HEK293 (cell line): ENCODE measurements at regions not wholly inside any gene's neighbourhood (a gene's known extent, or its start where the extent isn't known, plus 50 kb on each side); places are given as distances from the start of the nearest gene placed in this dataset.

Experiments
- CTCF ChIA-PET: fragments of 350-600 bp; formaldehyde crosslinking; extraction: SDS; loops from one replicate; lab custom pipeline; 2021; ENCODE audit warnings: antibody characterized with exemption; lab: Yijun Ruan, JAX
- POLR2A ChIA-PET: fragments of 300-600 bp; formaldehyde crosslinking; extraction: SDS; loops from one replicate; lab custom pipeline; 2020; ENCODE audit warnings: antibody characterized with exemption, inconsistent platforms; lab: Yijun Ruan, JAX
- H3K27ac ChIP-seq: fragments of 200-500 bp; sonication (Bioruptor generic); 2 replicates; pipeline ENCODE4 v1.5.1; 2014; ENCODE audit warnings: low read depth, low read length, control low read depth, inconsistent platforms; ENCODE audit errors: extremely low read depth
- H3K36me3 ChIP-seq, 2 experiments: fragments of 200-500 bp in 1 of 2; sonication (Bioruptor generic) in 1 of 2; 1 replicate in 1 of 2; 2 replicates in 1 of 2; pipeline ENCODE4 v1.5.1; 2014 to 2017; ENCODE audit warnings: inconsistent platforms in 2 of 2, low read length in 2 of 2; ENCODE audit not compliant: control insufficient read depth in 2 of 2, insufficient read depth in 1 of 2
- H3K4me1 ChIP-seq: fragments of 200-500 bp; sonication (Bioruptor generic); 2 replicates; pipeline ENCODE4 v1.5.1; 2014; ENCODE audit warnings: mild to moderate bottlenecking, low read length, inconsistent platforms; ENCODE audit not compliant: control insufficient read depth, insufficient read depth
- H3K4me3 ChIP-seq: 2 replicates; pipeline ENCODE4 v1.5.1; 2011; ENCODE audit warnings: low read depth, mild to moderate bottlenecking, control low read depth, low read length, moderate library complexity
- H3K9me3 ChIP-seq: fragments of 200-500 bp; sonication (Bioruptor generic); 2 replicates; pipeline ENCODE4 v1.5.1; 2014; ENCODE audit warnings: low read depth, low read length, inconsistent platforms; ENCODE audit not compliant: control insufficient read depth, insufficient read depth
- CTCF ChIP-seq: fragments of 450-650 bp; formaldehyde crosslinking; IDR thresholded peaks from 2 replicates; pipeline ENCODE4 v1.5.1; 2016; ENCODE audit warnings: missing biosample characterization, missing genetic modification characterization
- FEZF1 ChIP-seq: fragments of 450-650 bp; formaldehyde crosslinking; IDR thresholded peaks from 2 replicates; pipeline ENCODE4 v1.5.1; 2016; ENCODE audit warnings: missing biosample characterization, missing genetic modification characterization
- HIC1 ChIP-seq: fragments of 450-650 bp; formaldehyde crosslinking; IDR thresholded peaks from 2 replicates; pipeline ENCODE4 v1.5.1; 2016; ENCODE audit warnings: missing biosample characterization, missing genetic modification characterization
- IKZF3 ChIP-seq: fragments of 450-650 bp; IDR thresholded peaks from 2 replicates; pipeline ENCODE4 v1.5.0; 2018; ENCODE audit warnings: missing biosample characterization, mild to moderate bottlenecking, missing genetic modification characterization, moderate library complexity
- KLF1 ChIP-seq: fragments of 450-650 bp; formaldehyde crosslinking; IDR thresholded peaks from 2 replicates; pipeline ENCODE4 v1.5.1; 2016; ENCODE audit warnings: missing biosample characterization, missing genetic modification characterization
- REST ChIP-seq: fragments of 450-650 bp; formaldehyde crosslinking; IDR thresholded peaks from 2 replicates; pipeline ENCODE4 v1.5.1; 2016; ENCODE audit warnings: missing biosample characterization, missing genetic modification characterization
- SP2 ChIP-seq: fragments of 450-650 bp; formaldehyde crosslinking; IDR thresholded peaks from 2 replicates; pipeline ENCODE4 v1.5.1; 2016; ENCODE audit warnings: missing biosample characterization, missing genetic modification characterization
- ZNF2 ChIP-seq: fragments of 450-650 bp; formaldehyde crosslinking; IDR thresholded peaks from 2 replicates; pipeline ENCODE4 v1.5.1; 2016; ENCODE audit warnings: missing biosample characterization, missing genetic modification characterization
- ZNF24 ChIP-seq: fragments of 450-650 bp; formaldehyde crosslinking; IDR thresholded peaks from 2 replicates; pipeline ENCODE4 v1.5.1; 2016; ENCODE audit warnings: missing biosample characterization, missing genetic modification characterization
- ZNF48 ChIP-seq: fragments of 450-650 bp; formaldehyde crosslinking; IDR thresholded peaks from 2 replicates; pipeline ENCODE4 v1.5.1; 2016; ENCODE audit warnings: missing biosample characterization, missing genetic modification characterization
- ZNF558 ChIP-seq: fragments of 450-650 bp; formaldehyde crosslinking; IDR thresholded peaks from 2 replicates; pipeline ENCODE4 v1.5.1; 2016; ENCODE audit warnings: missing biosample characterization, missing genetic modification characterization
- ZNF701 ChIP-seq: fragments of 450-650 bp; formaldehyde crosslinking; IDR thresholded peaks from 2 replicates; pipeline ENCODE4 v1.5.1; 2016; ENCODE audit warnings: missing biosample characterization, missing genetic modification characterization
- ZNF747 ChIP-seq: fragments of 450-650 bp; formaldehyde crosslinking; IDR thresholded peaks from 2 replicates; pipeline ENCODE4 v1.5.1; 2016; ENCODE audit warnings: missing biosample characterization, missing genetic modification characterization
- ZNF768 ChIP-seq: fragments of 450-650 bp; formaldehyde crosslinking; IDR thresholded peaks from 2 replicates; pipeline ENCODE4 v1.5.1; 2018; ENCODE audit warnings: missing biosample characterization, mild to moderate bottlenecking, missing genetic modification characterization
- ZNF777 ChIP-seq: fragments of 450-650 bp; formaldehyde crosslinking; IDR thresholded peaks from 2 replicates; pipeline ENCODE4 v1.5.1; 2017; ENCODE audit warnings: missing biosample characterization, missing genetic modification characterization, borderline replicate concordance
- TF ChIP-seq, protein P1 (sequence below): fragments of 450-650 bp; formaldehyde crosslinking; IDR thresholded peaks from 2 replicates; pipeline ENCODE4 v1.5.0; 2017; ENCODE audit warnings: missing biosample characterization, missing genetic modification characterization, borderline replicate concordance
- TF ChIP-seq, protein P2 (sequence below): fragments of 450-650 bp; formaldehyde crosslinking; IDR thresholded peaks from 2 replicates; pipeline ENCODE4 v1.5.1; 2016; ENCODE audit warnings: missing biosample characterization, missing genetic modification characterization

DNA sequence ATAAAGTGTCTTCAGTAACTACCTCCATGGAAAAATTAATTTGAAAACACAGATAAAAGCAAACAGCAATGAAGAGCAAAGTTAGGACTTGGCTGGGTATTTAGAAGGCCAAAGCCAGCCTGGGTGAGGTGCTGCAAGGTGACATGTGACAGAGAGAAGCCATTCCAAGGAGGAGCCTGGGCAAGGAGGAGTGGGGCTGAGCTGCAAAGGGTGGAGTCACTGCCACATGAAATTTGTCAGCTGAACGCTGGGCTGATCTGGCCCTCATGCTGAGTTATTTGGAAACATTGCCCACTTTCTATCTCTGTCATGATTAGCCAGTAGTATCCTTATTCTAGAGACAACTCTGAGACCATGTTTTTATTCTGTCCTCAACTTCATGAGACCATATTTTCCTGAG lies 76.3 kb downstream of the PERP start:
- Histone ChIP-seq H3K4me1 (no peaks in the 10 kb centered on the region), H3K27ac (no peak overlapping the region), H3K4me3 (no peak overlapping the region), H3K9me3 (no peaks in the 10 kb centered on the region), H3K36me3 (no peaks in the 10 kb centered on the region)
- ChIA-PET CTCF (interaction anchor here (0.6 to 3.7 kb wide), 3 partner anchors 11 to 365 kb away, joined by 3 to 20 read pairs (median 4); no protein-coding TSS in a partner anchor), POLR2A (no interaction called here)
- TF ChIP-seq, protein P1, sequence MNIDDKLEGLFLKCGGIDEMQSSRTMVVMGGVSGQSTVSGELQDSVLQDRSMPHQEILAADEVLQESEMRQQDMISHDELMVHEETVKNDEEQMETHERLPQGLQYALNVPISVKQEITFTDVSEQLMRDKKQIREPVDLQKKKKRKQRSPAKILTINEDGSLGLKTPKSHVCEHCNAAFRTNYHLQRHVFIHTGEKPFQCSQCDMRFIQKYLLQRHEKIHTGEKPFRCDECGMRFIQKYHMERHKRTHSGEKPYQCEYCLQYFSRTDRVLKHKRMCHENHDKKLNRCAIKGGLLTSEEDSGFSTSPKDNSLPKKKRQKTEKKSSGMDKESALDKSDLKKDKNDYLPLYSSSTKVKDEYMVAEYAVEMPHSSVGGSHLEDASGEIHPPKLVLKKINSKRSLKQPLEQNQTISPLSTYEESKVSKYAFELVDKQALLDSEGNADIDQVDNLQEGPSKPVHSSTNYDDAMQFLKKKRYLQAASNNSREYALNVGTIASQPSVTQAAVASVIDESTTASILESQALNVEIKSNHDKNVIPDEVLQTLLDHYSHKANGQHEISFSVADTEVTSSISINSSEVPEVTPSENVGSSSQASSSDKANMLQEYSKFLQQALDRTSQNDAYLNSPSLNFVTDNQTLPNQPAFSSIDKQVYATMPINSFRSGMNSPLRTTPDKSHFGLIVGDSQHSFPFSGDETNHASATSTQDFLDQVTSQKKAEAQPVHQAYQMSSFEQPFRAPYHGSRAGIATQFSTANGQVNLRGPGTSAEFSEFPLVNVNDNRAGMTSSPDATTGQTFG (tag by site-specific recombination): no peak
- no peak for TF ChIP-seq CTCF (tag by site-specific recombination)
- TF ChIP-seq ZNF24 (tag by site-specific recombination): no peak
- no peak for TF ChIP-seq FEZF1 (tag by site-specific recombination)

DNA sequence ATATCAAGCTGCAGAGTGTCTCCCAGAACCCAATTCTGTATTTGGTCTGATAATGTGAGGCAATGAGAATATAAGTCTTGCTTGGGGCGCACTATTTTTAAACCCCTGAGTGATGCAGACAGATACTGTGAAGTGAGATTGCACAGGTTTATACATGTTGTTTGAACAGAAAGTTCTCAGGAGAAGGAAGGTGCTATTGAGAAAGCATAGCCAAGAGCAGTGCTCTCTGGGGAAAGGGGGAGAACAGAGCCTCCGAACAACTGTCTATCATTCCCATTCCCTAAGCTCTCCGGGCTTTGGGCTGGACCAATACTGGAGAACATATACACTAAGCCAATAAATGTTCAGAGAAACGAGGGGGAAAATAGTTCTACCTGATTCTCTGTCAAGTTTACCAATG lies 75.8 kb downstream of the PERP start:
- Histone ChIP-seq H3K27ac (no peak overlapping the region), H3K4me1 (0 out of 2 replicates have a peak, but pooled peaks cover 4% of the 10 kb centered on the region)
- CTCF ChIA-PET: interaction anchor here (0.6 to 3.7 kb wide), 5 partner anchors 11 to 364 kb away, joined by 3 to 20 read pairs (median 4); no protein-coding TSS in a partner anchor

More for the DNA sequence above, 75.8 kb downstream of the PERP start:
- TF ChIP-seq ZNF558: no peak
- no peak for TF ChIP-seq HIC1
- no peak for TF ChIP-seq ZNF768 (tag by site-specific recombination)
- TF ChIP-seq ZNF701: no peak
- no peak for TF ChIP-seq REST
- no peak for TF ChIP-seq ZNF48 (tag by site-specific recombination)
- TF ChIP-seq, protein P2, sequence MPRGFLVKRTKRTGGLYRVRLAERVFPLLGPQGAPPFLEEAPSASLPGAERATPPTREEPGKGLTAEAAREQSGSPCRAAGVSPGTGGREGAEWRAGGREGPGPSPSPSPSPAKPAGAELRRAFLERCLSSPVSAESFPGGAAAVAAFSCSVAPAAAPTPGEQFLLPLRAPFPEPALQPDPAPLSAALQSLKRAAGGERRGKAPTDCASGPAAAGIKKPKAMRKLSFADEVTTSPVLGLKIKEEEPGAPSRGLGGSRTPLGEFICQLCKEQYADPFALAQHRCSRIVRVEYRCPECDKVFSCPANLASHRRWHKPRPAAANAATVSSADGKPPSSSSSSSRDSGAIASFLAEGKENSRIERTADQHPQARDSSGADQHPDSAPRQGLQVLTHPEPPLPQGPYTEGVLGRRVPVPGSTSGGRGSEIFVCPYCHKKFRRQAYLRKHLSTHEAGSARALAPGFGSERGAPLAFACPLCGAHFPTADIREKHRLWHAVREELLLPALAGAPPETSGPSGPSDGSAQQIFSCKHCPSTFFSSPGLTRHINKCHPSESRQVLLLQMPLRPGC (tag by site-specific recombination): no peak
- no peak for TF ChIP-seq SP2 (tag by site-specific recombination)
- no peak for TF ChIP-seq ZNF747
- TF ChIP-seq IKZF3: no peak
- TF ChIP-seq ZNF2: no peak
- TF ChIP-seq KLF1: no peak
- TF ChIP-seq ZNF777 (tag by site-specific recombination): no peak
- H3K9me3 ChIP-seq: no peaks in the 10 kb centered on the region
- H3K4me3 ChIP-seq: no peak overlapping the region
- H3K36me3 ChIP-seq: no peaks in the 10 kb centered on the region
- POLR2A ChIA-PET: no interaction called here
